H7 (cell line): ENCODE measurements at regions not wholly inside any gene's neighbourhood (a gene's known extent, or its start where the extent isn't known, plus 50 kb on each side); places are given as distances from the start of the nearest gene placed in this dataset.

Experiments used
- DNase-seq: peaks from one replicate; pipeline ENCODE4 v3.0.0; 2012
- H3K27me3 ChIP-seq: 2 replicates; pipeline ENCODE4 v1.6.0; 2011; ENCODE audit warnings: mild to moderate bottlenecking, low read length; ENCODE audit not compliant: control insufficient read depth, insufficient read depth
- H3K36me3 ChIP-seq: replicated peaks from 2 replicates; pipeline ENCODE4 v1.5.1; 2011; ENCODE audit warnings: low read length; ENCODE audit not compliant: control insufficient read depth, insufficient read depth
- H3K4me3 ChIP-seq: 2 replicates; pipeline ENCODE4 v1.5.1; 2011; ENCODE audit warnings: low read depth, mild to moderate bottlenecking, control low read depth, low read length, moderate library complexity; ENCODE audit not compliant: insufficient read depth

DNA sequence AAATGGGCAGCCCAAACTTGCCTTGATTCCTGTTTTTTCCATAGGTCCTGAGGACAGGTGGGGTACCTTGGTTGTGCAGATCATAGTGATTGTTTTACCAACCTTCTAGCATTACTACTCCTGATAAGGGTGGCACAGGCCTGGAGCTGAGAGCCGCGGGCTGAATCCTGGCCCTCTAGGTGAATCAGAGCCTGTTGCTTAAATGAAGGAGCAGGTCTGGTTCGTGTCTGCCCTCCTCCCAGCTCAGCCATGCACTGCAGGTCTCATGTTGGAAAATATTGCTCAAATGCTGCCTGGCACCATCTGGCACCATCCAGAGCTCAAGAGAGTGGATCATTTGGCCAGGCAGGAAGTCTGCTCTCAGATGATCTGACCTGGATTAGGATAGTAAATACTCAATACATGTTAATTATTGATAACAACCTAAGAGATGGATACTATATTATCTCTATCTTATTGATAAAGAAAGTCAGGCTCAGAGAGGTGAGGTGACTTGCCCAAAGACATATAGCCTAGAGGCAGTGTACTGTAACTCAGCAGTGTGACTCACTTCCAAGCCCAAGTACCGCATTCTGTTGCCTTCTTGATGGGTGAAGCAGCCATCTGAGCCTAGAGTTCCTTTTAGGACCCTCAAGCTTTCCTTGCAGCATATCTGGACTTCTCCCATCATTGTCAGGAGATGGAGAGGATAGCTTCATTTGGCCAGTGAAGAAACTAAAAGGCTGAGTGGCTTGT is 104.3 kb upstream of the PITX1 start:
- DNase-seq: no peak
- Histone ChIP-seq H3K4me3 (no peak overlapping the region), H3K36me3 (no peaks in the 10 kb centered on the region), H3K27me3 (no peaks in the 10 kb centered on the region)

DNA sequence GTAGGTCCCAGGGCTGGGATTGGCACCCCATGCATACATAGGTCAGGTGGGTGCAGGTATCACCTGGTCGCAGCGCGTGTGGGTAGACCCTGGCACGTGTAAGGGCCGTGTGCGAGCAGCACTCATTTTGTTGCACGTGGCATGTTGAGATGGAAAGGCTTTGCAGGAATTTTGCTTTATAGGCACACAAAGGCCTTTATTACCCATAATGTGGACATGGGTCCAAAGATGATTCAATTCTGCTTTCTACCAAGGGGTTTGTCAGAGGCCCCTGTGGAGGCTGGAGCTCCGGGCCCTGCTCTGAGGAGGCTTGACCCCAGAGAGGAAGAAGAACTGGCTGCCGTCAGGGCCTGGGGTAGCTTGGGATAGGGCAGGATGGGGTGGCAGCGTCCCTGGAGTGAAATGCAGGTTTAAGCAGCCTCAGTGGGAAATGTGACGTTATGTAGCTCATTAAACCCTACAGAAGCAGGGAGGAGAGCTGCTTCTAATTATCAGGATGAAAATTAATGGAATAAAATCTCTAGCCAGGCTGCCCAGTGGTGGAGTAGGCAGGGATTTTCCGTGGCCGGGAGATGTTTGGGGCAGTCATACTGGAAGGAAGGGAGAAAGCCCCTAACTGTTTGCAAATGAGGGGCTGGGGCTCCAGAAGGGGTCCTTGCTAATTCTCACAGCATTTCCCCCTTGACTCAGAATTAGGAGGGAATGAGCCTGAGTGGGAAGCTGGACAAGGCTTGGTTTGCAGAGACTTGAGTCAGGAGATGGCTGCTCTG is 103.3 kb upstream of the PITX1 start:
- Histone ChIP-seq H3K4me3 (no peak overlapping the region), H3K36me3 (no peaks in the 10 kb centered on the region), H3K27me3 (no peaks in the 10 kb centered on the region)
- DNase-seq: no peak

DNA sequence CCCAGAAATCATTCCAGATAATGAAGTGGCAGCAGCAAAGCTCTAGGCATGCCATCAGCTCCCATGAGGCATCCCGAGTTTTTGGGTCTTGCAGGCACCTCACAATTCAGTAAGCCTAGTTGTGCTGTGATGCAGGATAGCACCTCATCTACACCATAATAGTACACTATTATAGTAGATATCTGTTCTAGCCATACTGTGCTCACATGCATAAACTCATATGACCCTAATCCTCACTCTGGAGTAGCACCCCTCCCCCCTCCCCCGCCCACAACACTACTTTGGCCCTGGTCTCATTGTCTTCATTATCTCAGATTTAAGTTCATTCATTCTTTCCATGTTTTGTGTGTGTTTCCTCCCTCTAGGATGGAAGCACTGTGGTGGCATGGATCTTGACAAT is 102.5 kb upstream of the PITX1 start:
- no peak overlapping the region for H3K4me3 ChIP-seq
- DNase-seq: no peak
- H3K27me3 ChIP-seq: no peaks in the 10 kb centered on the region
- no peaks in the 10 kb centered on the region for H3K36me3 ChIP-seq

DNA sequence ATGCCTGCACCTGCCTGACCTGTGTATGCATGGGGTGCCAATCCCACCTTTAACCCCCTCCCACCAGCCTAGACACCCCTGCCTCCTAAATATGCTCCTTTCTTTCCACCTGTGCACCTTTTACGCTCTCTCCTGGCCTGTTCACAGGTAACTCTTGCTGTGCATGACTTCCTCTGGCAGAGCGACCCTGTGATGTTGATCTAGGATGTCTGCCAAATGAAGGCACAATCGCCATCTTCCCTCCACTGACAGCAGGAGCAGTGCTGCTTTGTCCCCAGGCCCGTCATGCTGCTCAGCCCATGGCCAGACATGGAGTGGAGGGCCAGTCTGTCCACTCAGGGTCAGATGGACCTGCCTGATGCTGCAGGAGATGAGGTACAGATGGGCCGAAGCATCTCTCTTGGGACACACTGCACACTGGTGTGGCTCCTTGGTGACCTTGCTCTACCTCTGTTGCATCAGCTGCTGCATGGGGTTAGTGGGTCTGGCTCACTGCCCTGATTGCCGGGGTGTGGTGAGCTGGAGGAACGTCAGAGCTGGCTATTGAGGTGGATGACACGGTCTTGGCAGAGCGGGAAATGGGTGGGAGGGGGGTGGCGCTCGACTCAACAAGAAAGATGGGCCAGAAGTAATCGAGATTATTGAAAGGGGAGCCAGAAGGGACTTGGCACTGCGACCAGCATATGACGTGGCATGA is 101.7 kb upstream of the PITX1 start:
- Histone ChIP-seq H3K27me3 (no peaks in the 10 kb centered on the region), H3K36me3 (no peaks in the 10 kb centered on the region), H3K4me3 (no peak overlapping the region)
- no peak for DNase-seq

DNA sequence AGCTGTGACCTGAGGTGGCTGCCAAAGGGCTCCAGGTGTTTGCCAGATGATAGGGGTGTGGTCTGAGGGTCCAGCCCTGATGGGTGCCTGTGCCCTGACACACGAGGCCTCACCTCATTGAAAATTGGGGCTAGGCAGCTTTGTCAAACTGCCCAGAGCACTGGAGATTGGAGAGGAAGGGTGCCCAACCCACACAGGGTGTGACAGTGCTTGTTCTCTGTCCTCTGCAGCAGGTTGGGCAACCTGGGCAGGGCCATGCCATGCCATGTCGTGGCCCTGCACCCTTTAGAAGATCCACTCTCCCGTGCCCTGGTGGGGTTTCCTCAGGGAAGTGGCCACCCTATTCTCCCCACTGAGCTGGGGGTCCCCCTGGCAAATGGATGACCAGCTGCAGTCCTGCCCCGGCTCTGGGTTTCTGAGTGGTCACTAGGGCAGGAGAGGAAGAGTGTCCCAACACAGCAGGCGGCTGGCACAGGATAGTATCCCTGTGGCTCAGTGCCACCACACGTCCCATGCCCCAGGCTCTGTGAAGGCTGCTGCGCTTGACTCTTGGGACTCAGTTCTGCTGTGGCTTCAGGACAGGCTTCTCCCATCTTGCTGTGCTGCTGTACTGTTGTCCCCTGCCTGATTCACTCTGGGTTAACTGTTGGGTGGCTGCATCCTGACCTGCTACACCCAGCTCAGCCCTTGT is 100.8 kb upstream of the PITX1 start:
- no peak for DNase-seq
- Histone ChIP-seq H3K36me3 (no peaks in the 10 kb centered on the region), H3K4me3 (no peak overlapping the region), H3K27me3 (no peaks in the 10 kb centered on the region)

DNA sequence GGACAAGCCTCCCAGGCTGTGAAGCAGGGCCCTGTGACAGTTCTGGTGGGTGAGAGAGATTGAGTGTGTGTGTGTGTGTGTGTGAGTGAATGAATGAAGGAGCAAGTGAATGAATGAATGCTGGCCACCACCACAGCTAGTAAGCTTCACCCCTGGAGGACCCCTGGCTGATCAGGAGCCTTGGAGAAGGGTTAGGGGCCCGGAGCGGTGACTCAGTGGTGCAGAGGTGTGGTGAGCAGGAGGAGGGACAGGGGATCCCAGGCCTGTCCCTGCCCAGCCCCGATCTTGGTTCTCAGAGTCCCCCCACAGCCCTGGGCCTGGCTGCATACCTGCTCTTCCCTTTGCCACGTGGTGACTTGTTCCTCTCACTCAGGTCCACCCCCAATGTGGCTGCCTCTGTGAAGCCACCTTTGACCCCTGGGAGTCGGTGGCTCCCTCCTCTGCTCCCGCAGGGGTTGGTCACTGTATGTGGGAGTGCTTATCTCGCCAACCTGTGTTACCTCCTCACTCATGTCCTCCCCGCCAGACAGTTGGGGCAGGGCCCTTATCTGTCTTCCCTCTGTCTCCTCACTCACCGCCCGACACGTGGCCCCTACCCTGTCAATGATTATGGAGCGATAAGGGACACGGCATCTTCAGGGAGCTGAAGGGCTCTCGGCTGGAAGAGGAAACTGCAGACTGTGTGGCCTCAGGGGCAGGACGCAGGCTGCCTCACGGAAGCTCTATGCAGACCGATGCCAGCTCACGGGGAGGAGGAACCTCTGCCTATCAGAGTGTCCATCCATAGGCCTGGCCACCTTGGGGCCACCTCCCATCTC is 99.9 kb upstream of the PITX1 start:
- H3K36me3 ChIP-seq: no peaks in the 10 kb centered on the region
- no peak for DNase-seq
- no peak overlapping the region for H3K4me3 ChIP-seq
- H3K27me3 ChIP-seq: no peaks in the 10 kb centered on the region

DNA sequence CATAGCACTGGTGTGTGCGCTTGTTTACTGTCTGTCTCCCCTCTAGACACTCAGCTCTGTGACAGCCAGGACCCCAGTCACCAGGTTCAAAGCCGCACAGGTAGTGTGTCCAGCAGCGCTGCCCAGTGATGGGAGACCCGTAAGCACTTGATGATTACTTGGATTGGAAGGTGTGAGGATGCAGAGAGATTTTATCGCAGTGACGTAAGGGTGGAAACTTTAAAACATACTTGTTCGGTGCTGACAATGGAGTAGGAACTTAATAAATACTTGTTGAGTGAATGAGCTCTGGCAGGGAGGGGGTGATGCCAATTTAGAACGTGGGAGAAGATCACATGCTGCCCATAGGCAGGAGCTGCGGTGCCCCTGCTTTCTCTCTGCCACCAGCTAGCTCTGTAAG is 99.2 kb upstream of the PITX1 start:
- Histone ChIP-seq H3K36me3 (no peaks in the 10 kb centered on the region), H3K4me3 (no peak overlapping the region), H3K27me3 (no peaks in the 10 kb centered on the region)
- no peak for DNase-seq

DNA sequence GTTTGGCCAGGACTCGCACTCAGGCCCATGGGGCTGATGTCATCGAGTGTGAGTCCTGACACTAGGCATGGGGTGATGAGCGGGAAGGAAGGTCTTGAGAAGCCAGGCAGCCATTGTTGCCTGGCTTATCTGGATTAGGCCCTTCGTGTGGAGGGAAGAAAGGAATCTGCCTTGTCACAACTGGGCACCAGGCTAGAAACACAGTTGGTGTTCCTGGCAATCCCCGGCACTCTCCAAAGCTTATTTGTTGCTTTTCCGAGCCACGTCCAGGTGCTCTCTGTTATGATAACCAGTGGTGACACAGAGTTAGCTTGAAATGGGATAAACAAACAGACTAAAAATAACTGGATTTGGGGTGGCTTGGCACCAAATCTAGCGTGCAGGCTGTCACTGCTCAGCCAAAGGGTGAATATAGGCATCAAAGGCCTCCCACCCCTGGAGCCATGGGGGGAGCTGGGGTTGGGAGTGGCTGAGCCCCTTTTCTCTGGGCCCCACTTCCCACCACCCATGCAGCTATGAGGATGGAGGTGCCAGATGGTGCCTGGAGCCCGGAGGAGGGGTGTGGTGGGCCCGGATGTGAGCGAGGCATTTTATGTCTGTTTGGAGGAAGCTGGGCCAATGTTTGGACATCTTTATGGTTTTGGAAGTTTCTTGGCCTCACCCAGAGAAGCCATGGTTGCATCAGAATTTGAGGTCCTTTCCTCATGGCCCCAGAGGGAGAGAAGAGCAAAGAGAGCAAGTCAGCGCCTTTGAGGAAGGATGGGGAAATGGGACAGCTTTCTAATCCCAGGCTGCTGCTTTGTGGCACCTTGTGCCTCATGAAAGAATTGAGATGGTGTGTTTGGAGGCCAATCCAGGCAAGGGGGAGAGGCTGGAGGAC is 98.0 kb upstream of the PITX1 start:
- no peak for DNase-seq
- H3K4me3 ChIP-seq: no peak overlapping the region
- H3K27me3 ChIP-seq: no peaks in the 10 kb centered on the region
- H3K36me3 ChIP-seq: no peaks in the 10 kb centered on the region

DNA sequence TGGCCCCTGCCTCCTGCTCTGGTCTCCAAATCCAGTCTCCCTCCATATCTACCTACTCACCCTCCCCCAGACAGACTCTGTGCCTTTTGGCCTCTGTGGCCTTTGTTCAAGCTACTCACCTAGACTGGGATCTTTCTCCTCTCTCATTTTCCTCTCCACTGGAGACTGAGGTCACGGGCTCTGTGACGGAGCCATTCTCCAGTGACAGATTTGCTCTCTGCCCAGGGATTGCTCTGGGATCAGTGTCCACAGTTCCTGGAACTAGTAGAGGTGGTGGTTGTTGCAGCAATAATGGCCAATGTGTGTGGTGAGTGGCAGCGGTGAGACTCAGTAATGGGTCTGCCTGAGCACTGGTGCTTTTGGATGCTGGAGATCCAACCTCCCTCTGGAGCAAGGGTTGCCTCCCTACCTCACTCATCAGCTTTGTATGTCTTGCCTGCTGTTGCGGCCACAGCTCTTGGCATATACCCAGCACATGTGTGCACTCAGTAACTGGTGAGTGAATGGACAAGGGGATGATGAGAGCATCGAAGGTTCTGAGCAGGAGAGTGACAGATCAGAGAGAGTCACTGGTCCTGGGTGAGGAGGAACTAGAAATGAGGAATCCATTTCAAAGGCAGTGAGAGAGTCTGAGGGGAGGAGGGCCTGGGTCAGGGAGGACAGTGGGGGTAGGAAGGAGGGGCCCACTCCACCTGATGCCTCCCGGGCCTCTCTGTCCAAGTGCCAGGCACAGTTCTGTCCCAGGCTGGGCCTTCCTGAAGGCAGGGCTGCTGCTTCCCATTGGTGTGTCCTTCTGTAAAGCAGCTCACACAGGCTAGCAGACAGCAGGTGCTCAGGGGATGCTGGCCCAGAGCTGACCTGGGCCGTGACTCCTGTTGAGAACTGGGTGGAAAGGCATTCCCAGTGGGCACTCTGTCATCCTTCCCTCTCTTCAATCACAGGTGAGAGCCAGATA is 96.5 kb upstream of the PITX1 start:
- no peaks in the 10 kb centered on the region for H3K27me3 ChIP-seq

DNA sequence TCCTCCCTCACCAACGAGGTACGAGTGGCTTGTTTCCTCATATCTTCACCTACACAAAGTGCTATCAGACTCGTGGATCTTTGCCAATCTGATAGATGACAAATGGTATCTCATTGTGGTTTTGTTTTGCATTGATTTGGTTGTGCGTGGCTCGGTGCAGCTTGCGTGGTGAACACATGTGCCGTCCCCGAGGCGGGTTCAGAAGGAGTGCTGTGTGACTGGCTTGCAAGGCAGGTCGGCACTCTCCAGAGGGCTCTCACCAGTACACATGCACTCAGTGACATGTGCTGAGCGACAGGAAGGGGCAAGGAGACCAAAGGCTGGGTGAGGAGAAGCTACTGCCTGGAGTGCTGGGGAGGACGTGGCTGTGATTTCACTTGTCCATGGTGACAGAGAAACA is 95.3 kb upstream of the PITX1 start:
- no peak overlapping the region for H3K4me3 ChIP-seq
- H3K36me3 ChIP-seq: no peaks in the 10 kb centered on the region
- no peaks in the 10 kb centered on the region for H3K27me3 ChIP-seq
- DNase-seq: no peak

More for the DNA sequence above, 96.5 kb upstream of the PITX1 start:
- Histone ChIP-seq H3K4me3 (no peak overlapping the region), H3K36me3 (no peaks in the 10 kb centered on the region)
- no peak for DNase-seq

DNA sequence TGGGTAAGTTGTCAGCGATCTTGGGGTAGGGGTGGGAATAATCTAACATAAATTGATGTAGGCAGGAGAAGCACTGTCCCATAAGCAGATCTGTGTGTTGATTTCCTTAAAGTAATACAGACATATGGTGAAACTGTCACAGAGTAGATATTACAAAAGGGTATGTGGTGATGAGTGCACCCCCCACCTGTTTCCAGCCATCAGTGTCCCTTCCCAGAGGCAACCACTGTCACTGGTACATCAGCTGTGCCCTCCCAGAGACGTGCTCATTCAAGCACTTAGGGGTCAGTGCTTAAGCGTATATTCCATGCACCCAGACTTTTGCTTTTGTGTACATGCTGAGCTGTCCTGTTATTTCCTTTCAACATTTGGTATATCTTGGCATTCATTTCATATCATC is 94.3 kb upstream of the PITX1 start:
- Histone ChIP-seq H3K36me3 (no peaks in the 10 kb centered on the region), H3K27me3 (no peaks in the 10 kb centered on the region), H3K4me3 (no peak overlapping the region)
- DNase-seq: no peak

DNA sequence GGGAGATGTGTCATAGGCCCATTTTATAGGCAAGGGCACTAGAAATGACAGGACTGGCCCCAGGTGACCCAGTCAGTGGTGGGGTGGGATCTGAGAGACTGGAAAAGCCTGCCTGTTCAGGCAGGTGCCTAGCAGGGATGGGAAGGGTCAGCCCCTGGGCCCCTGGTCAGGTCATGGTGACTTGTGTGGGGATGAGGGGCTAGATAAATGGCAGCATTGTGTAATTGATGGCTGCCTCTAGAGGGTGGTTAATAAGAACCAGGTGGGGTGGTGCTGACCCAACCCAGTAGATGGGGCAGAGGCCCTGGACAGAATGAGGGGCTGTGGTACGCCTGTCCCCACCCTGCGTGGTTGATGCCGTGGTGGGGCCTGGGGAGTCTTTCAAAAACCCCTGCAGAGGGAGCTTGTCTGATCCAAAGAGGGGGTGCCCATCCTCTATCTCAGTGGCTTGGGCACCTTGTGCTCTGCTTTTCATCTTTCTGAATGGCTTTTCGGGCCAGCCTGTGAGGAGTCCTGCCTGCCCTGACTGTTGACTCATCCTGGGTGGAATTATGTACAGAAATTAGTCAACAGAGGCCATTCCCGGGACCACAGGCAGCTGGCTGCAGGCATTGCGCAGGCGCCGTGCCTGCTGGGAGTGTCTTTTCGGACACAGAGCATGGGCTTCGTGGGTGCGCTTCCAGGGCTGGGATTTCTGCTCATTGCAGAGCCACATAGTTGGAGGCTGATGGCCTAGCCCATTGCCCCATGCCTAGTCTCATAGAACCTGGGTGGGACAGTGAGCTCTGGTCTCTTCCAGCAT is 93.6 kb upstream of the PITX1 start:
- DNase-seq: no peak
- H3K4me3 ChIP-seq: no peak overlapping the region
- H3K36me3 ChIP-seq: no peaks in the 10 kb centered on the region
- no peaks in the 10 kb centered on the region for H3K27me3 ChIP-seq
